Activated naive CD8-positive, alpha-beta T cell treated with anti-CD3 and anti-CD28 coated beads, Interleukin-2, amount 10 ng/mL, durations not matched to agents 7 days and 5 days (primary cell): ENCODE measurements at regions not wholly inside any gene's neighbourhood (a gene's known extent, or its start where the extent isn't known, plus 50 kb on each side); places are given as distances from the start of the nearest gene placed in this dataset.
"Not testable (repeated sequence)": the region's sequence is repeated elsewhere in the genome, so short reads cannot be mapped to it uniquely, and the experiment has no call there.

Source experiments
- ATAC-seq: fragments of 150-1000 bp; cut with Tn5 transposase; one replicate; pipeline ENCODE4 v1.10.0; 2021; ENCODE audit warnings: low read depth, moderate library complexity
- POLR2A ChIA-PET: fragments of 350-600 bp; sonication (Branson Sonifier 250); formaldehyde crosslinking; loops from one replicate; lab custom pipeline; 2021; ENCODE audit warnings: antibody characterized with exemption; lab: Charles Lee
- DNase-seq: peaks from one replicate; pipeline ENCODE4 v3.0.0; 2021
- H3K27ac Mint-ChIP-seq: one replicate; pipeline ENCODE4 v1.8.0; 2022; ENCODE audit warnings: mild to moderate bottlenecking, mixed read lengths
- H3K27me3 Mint-ChIP-seq: one replicate; pipeline ENCODE4 v1.8.0; 2022; ENCODE audit warnings: mild to moderate bottlenecking, moderate library complexity, mixed read lengths
- H3K36me3 Mint-ChIP-seq: one replicate; pipeline ENCODE4 v1.8.0; 2021; ENCODE audit warnings: mild to moderate bottlenecking, mixed read lengths
- H3K4me1 Mint-ChIP-seq: one replicate; pipeline ENCODE4 v1.8.0; 2021; ENCODE audit warnings: mixed read lengths
- H3K4me3 Mint-ChIP-seq: one replicate; pipeline ENCODE4 v1.8.0; 2022; ENCODE audit warnings: mild to moderate bottlenecking, moderate library complexity, mixed read lengths
- H3K9me3 Mint-ChIP-seq: one replicate; pipeline ENCODE4 v1.8.0; 2021; ENCODE audit warnings: mixed read lengths

- H3K4me3 Mint-ChIP-seq, DNase-seq, ATAC-seq, H3K27ac Mint-ChIP-seq, H3K36me3 Mint-ChIP-seq, POLR2A ChIA-PET, H3K27me3 Mint-ChIP-seq, H3K9me3 Mint-ChIP-seq, H3K4me1 Mint-ChIP-seq: not testable (repeated sequence)
Observed at GRCh38 chrY:16409206-16409923, 1470.7 kb downstream of the CDY2B start.

- H3K4me3 Mint-ChIP-seq, H3K27me3 Mint-ChIP-seq, POLR2A ChIA-PET, H3K27ac Mint-ChIP-seq, H3K9me3 Mint-ChIP-seq, DNase-seq, H3K4me1 Mint-ChIP-seq, ATAC-seq, H3K36me3 Mint-ChIP-seq: not testable (repeated sequence)
Observed at GRCh38 chrY:16379458-16379857, 1500.6 kb downstream of the CDY2B start.

- H3K36me3 Mint-ChIP-seq, ATAC-seq, POLR2A ChIA-PET: not testable (repeated sequence)
Observed at GRCh38 chrY:16341592-16341991, 1538.4 kb downstream of the CDY2B start.

GRCh38 chrY:16330032-16330758 is 1549.8 kb downstream of the CDY2B start:
- H3K27ac Mint-ChIP-seq, H3K27me3 Mint-ChIP-seq, H3K4me3 Mint-ChIP-seq, H3K4me1 Mint-ChIP-seq, ATAC-seq, DNase-seq, H3K36me3 Mint-ChIP-seq, POLR2A ChIA-PET, H3K9me3 Mint-ChIP-seq: not testable (repeated sequence)

More at GRCh38 chrY:16341592-16341991, 1538.4 kb downstream of the CDY2B start:
- not testable (repeated sequence) for DNase-seq, H3K4me3 Mint-ChIP-seq, H3K4me1 Mint-ChIP-seq, H3K27ac Mint-ChIP-seq, H3K27me3 Mint-ChIP-seq, H3K9me3 Mint-ChIP-seq

- H3K27ac Mint-ChIP-seq, H3K27me3 Mint-ChIP-seq, H3K4me3 Mint-ChIP-seq, H3K36me3 Mint-ChIP-seq, H3K4me1 Mint-ChIP-seq, ATAC-seq, DNase-seq, H3K9me3 Mint-ChIP-seq, POLR2A ChIA-PET: not testable (repeated sequence)
Observed at GRCh38 chrY:16329135-16329820, 1550.7 kb downstream of the CDY2B start.
